HG03135 (cell line): ENCODE measurements at regions not wholly inside any gene's neighbourhood (a gene's known extent, or its start where the extent isn't known, plus 50 kb on each side); places are given as distances from the start of the nearest gene placed in this dataset.
"Not testable (repeated sequence)": the region's sequence is repeated elsewhere in the genome, so short reads cannot be mapped to it uniquely, and the experiment has no call there.

ENCODE experiments used
- ATAC-seq: cut with Tn5 transposase; IDR thresholded peaks from one replicate; pipeline ENCODE4 v1.9.1; 2021; ENCODE audit warnings: mild to moderate bottlenecking, moderate library complexity; ENCODE audit not compliant: unreplicated experiment

- no peak for ATAC-seq
These were observed 421.0 kb upstream of the KLF12 start for GRCh38 chr13:74555276-74555625.

- ATAC-seq = no peak
These were observed 420.5 kb upstream of the KLF12 start for GRCh38 chr13:74554569-74555275.

GRCh38 chr13:74550039-74550438 lies 415.8 kb upstream of the KLF12 start:
- no peak for ATAC-seq

- not testable (repeated sequence) for ATAC-seq
These were observed 402.4 kb upstream of the KLF12 start for GRCh38 chr13:74536649-74537048.

GRCh38 chr13:74533226-74533625 lies 399.0 kb upstream of the KLF12 start:
- ATAC-seq = no peak

GRCh38 chr13:74530011-74530410 lies 395.8 kb upstream of the KLF12 start:
- no peak for ATAC-seq

GRCh38 chr13:74528734-74529513 lies 394.7 kb upstream of the KLF12 start:
- ATAC-seq = no peak

GRCh38 chr13:74523057-74523456 lies 388.9 kb upstream of the KLF12 start:
- no peak for ATAC-seq

GRCh38 chr13:74511523-74511922 lies 377.3 kb upstream of the KLF12 start:
- ATAC-seq = no peak

GRCh38 chr13:74487091-74487722 lies 353.0 kb upstream of the KLF12 start:
- ATAC-seq = no peak

- no peak for ATAC-seq
These were observed 351.6 kb upstream of the KLF12 start for GRCh38 chr13:74485757-74486156.

GRCh38 chr13:74479124-74479523 lies 344.9 kb upstream of the KLF12 start:
- ATAC-seq = no peak

GRCh38 chr13:74476788-74477187 lies 342.6 kb upstream of the KLF12 start:
- no peak for ATAC-seq

- no peak for ATAC-seq
These were observed 342.2 kb upstream of the KLF12 start for GRCh38 chr13:74476365-74476764.

- no peak for ATAC-seq
These were observed 332.7 kb upstream of the KLF12 start for GRCh38 chr13:74466864-74467263.

- no peak for ATAC-seq
These were observed 331.8 kb upstream of the KLF12 start for GRCh38 chr13:74466020-74466419.

- ATAC-seq = no peak
These were observed 331.1 kb upstream of the KLF12 start for GRCh38 chr13:74465271-74465670.

GRCh38 chr13:74464670-74465069 lies 330.5 kb upstream of the KLF12 start:
- ATAC-seq = no peak

- no peak for ATAC-seq
These were observed 326.8 kb upstream of the KLF12 start for GRCh38 chr13:74461011-74461410.

GRCh38 chr13:74452881-74453280 lies 318.7 kb upstream of the KLF12 start:
- no peak for ATAC-seq

- ATAC-seq = no peak
These were observed 318.0 kb upstream of the KLF12 start for GRCh38 chr13:74452176-74452575.

GRCh38 chr13:74450964-74451363 lies 316.8 kb upstream of the KLF12 start:
- no peak for ATAC-seq
